Stimulated activated CD4-positive, alpha-beta T cell treated with anti-CD3 and anti-CD28 coated beads, Interleukin-2, amount 100 ng/mL, for 48 hours (primary cell): ENCODE measurements at regions not wholly inside any gene's neighbourhood (a gene's known extent, or its start where the extent isn't known, plus 50 kb on each side); places are given as distances from the start of the nearest gene placed in this dataset.
"Not testable (repeated sequence)": the region's sequence is repeated elsewhere in the genome, so short reads cannot be mapped to it uniquely, and the experiment has no call there.

Experiments
- DNase-seq, 2 donors: peaks; one replicate each; pipeline ENCODE4 v3.0.0-alpha.2; 2020

DNA sequence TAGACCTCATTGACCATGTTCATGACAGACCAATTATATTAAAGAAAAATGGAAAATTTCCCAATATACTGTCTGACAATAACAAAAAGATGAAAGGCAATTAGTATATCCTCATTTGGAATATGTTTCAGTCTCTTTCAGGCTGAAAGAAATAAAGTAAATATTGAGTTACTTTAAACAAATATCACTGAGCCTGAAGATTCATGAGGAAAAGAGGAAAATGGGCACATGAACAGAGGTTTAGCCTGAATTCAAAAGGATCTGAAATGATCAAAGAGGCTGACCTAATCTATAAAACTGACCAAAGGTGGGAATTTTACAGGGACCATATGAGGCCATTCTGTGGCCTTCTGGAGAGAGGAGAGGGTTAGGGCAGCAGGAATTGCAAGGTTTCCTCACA, 771.5 kb upstream of the CDH18 start:
- not testable (repeated sequence) for DNase-seq

DNA sequence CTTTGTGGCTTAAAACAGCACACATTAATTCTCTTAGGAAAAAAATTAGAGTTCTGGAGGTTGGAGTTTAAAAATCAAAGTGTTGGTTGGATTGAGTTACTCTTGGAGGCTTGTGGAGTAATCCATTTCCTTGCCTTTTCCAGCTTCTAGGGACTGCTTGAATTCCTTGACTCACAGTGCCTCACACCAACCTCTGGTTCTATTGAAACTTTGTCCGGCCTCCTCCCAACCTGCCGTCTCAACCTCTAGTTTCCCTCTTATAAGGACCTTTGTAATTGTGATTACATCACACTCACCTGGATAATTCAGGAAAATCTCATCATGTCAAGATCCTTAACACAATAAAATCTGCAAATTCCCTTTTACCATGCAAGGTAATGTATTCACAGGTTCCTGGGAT, 764.2 kb upstream of the CDH18 start:
- DNase-seq, result not testable (repeated sequence)

DNA sequence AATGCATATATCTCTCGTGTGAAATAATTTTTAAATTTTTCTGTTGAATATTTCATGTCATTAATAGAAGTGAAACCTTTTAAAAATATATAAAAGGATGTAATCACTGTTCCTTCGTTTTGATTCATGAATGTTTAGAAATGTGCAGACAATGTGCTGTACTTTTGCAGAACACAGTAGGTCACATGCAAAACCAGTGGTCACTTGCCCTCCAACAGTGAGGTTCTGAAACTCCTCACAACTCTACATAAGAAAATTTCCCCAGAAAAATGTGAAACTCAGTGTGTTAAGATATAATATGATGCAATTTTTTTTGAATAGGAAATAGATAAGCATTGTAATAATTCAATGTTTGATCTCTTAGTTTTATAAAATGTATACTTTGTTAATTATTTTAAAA, 747.7 kb upstream of the CDH18 start:
- not testable (repeated sequence) for DNase-seq

DNA sequence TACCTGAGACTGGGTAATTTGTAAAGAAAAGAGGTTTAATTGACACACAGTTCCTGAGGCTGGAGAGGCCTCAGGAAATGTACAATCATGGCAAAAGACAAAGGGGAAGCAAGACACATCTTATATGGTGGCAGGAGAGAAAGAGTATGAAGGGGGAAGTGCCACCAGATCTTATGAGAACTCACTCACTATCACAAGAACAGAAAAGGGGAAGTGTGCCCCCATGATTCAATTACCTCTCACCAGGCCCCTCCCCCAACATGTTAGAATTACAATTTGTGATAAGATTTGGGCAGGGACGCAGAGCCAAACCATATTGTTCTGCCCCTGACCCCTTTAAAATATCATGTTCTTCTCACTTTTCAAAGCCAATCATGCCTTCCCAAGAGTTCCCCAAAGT, 744.2 kb upstream of the CDH18 start:
- DNase-seq, result not testable (repeated sequence)

DNA sequence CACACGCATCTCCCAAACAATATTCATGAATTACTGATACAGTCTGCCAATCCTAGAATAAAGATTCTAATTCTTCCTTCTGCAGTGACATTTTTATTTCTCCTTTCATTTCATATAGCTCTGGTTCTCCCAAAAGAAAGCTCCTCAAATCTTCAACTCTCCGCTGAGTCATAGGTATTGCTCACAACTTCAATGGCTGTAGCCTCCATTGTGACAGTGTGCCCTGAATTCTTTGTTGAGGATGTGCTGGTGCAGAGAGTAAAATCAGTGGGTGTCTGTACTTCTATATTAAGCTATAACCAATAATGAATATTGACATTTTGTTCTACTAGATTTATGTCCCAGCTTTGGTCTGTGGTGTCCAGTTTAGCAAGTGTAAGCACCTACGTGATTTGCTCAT, 733.3 kb upstream of the CDH18 start:
- DNase-seq, result not testable (repeated sequence)

DNA sequence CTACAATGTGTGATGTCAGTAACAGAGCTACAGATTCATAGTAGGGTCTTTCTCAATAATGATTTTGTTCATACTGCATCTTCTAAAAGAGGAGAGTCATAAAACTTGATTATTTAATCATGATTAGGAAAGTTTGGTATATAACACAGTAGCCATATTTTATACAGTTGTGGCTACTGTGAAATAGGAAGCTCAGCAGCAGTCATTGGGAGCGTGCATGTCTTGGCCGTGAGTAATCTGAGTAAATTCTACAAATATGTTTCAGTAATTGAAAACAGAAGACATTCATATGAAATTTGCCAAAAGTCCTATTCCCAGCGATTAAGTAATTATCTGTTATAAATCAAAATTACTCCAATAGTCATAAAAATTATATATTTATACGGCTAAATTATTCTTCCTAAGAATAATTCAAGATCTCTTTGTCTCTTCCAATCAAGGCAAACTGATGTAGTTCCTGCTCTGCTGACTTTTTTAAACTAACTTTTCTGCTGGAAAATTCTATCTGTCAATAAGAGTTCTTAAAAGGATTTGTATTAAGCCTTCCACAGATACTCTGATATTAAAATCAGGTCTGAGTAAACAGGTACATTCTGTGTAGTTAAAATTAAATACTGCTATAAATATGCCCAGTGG, 723.6 kb upstream of the CDH18 start:
- DNase-seq, result not testable (repeated sequence)

DNA sequence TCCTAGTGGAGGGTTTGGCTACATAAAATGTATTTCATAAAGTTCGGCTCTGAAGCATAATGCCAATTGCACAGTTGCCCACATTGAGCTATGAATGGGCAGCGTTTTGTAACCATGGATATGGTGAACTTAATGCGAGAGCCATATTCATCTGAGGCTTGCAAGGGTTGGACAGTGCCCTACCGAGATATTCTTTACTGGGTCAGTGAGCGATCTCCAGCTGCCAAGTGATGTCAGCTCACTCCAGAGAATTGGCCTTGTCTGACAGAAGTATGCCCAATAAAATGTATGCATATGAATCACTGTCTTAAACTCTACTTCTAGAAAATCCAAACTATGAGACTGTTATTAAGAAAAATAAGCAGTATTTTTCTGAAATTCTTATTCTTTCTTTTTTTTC, 719.6 kb upstream of the CDH18 start:
- DNase-seq, result not testable (repeated sequence)

DNA sequence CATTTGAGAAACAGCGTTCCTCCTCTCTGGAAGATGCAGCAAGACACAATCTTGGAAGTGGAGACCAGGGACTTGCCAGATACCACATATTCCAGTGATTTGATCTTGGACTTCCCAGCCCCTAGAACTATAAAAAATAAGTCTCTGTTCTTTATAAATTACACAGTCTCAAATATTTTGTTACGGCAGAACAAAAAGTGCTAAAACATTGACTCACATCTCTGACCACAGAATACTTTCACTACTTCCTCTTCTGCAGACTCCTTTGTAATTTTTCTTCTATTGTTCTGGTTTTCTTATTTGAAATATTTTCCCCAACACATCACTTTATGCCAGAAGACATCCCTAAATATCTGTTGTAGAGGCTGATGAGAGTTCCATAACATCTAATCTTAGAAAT, 706.1 kb upstream of the CDH18 start:
- DNase-seq, result no peak

DNA sequence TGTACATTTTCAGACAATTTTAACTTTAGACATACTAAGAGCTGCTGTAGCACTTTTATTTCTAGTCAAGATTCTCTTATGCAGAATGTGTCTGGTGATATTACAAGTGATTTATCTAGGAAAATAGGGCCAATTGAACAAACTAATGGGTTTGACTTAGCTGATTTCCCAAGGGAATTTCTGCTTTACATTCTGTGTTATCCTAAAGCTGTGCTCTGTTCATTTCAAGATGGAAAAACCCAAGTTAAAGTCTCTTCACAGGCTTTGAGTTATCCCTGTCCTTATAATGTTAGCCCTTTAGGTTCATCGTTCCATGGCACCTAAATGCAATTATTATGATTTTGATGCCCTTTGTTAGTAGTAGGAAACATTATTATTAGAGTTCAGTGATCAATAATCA, 704.9 kb upstream of the CDH18 start:
- no peak for DNase-seq

DNA sequence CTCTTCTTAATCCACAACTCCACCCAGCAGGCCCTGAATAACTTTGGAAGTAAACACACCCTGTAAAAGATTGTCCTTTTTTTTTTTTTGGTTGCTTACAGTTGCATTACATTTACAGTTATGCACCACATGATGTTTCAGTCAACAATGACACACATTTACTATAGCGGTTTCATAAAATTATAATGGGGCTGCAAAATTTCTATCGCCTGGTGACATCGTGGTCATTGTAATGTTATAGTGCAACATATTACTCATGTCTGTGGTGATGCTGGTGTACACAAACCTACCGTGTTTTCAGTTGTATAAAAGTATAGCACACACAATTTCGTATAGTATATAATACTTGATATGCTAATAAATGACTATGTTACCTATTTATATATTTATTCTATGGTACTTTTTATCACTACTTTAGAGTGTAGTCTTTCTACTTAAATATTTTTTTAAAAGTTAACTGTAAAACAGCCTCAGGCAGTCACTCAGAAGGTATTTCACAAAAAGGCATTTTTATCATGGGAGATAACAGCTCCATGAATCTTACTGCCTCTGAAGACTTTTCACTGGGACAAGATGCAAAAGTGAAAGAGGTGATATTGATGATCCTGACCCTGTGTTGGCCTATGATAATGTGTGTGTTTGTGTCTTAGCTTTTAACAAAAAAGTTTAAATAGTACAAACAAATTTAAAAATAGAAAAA, 695.4 kb upstream of the CDH18 start:
- DNase-seq, result no peak

DNA sequence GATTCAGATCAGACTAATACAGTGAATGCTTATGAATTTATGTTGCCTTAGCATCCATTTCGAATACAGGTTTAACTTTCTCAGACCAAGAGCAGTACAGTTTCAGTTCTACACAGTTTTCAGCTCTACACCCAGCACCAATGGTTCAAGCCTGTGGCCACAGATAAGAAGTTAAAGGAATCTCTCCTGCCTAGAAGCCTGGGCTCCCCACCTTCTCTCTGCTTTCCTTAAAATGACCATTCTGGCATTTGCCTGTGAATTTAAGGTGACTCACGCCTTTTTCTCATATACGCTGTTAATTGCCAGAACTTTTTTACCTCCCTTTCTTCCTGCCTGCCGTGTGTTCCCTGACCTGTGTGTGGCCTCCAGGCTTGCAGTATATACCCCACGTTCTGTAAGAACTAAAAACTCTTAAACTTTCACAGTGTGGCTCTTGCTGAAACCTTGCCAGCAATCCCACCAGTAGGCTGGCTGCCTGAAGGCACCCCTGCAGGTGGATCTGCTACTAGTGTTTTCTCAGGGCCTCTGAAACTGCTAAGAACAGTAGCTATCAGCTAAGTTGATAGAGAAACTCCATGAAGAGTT, 692.8 kb upstream of the CDH18 start:
- DNase-seq, result no peak

DNA sequence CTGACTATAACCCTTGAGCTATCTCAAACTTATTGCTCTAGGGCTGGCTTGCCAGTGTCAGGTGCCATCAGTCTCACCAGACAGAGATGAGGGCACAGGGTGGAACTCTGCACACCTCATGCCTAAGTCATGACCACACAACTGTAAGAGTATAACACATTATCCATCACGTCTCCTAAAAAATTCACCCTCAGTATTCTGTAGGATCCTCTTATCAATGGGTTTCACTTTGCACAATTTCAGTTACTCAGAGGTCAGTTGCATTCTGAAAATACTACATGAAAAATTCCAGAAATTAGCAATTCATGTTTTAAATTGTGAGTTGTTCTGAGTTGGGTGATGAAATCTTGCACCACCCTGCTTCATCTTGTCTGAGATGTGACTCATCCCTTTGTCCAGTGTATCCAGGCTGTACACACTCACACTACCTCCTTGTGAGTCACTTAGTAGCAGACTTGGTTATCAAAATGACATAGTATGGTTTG, 690.9 kb upstream of the CDH18 start:
- DNase-seq, result no peak

DNA sequence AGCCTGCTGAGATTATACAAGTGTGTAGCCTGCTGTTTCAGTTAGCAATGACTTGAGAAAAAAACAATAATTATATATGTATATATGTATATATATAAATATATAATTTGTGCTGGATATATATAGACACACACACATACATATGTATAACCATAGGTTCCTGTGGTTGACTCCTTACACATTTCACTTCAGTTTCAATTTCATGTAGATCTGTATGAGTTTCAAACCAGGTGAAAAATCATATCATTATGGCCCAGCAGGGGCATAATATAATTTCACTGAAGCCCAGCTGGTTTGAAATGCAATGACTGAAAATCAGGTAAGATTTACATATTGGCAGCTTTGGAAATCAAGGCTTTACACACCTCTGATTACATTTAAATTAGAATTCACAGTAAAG, 690.4 kb upstream of the CDH18 start:
- DNase-seq, result no peak

DNA sequence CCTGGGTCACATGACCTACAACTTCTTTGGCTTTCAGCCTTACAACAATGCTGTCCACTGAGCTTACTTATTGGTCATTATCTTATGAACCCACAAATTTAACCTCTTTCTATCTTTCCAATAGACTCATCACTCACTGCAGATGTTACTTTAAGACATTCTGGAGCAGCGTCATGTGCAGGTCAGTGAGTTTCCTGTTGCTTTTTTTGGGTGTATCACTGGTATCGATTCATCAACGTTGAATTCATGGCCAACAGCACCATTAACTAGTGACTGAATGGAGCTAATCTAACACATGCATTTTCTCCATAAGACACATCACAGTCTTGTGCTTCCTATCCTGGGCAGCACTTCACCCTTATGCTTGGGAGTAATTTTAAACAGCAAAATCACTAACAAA, 672.6 kb upstream of the CDH18 start:
- DNase-seq, result no peak

DNA sequence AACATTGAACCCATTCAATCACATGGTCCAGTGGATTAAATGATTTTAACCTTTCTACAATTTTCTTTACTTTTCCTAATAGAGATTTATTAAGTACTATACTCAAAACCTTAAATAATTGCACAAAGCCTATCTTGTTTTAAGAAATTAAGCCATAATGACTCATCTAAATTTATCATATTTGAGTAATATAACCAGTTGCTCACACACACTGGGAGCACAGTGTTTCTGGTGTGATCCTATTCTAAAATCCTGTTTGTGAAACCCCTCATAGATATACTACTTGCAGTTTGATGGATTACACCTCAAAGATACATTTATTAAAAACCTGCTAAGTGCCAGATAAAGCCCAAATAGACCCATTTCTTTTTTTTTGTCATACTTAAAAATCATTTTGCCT, 668.3 kb upstream of the CDH18 start:
- DNase-seq, result no peak

DNA sequence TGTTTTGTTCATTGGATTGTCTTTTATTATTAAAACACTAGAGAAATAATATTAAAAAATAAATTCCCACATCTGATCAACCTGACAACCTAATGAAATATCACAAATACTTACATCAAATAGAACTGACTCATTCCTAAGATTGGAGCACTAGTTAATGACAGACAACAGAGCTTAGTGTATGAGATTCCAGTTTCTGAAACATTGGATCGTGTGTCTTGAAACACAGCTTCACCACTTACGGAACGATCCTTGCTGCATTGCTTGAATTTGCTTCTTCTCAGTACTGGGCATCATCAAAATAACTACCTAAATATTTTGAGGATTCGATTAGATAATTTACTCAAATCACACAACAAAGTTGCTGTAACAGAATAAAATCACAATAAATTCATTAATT, 667.2 kb upstream of the CDH18 start:
- DNase-seq, result no peak

DNA sequence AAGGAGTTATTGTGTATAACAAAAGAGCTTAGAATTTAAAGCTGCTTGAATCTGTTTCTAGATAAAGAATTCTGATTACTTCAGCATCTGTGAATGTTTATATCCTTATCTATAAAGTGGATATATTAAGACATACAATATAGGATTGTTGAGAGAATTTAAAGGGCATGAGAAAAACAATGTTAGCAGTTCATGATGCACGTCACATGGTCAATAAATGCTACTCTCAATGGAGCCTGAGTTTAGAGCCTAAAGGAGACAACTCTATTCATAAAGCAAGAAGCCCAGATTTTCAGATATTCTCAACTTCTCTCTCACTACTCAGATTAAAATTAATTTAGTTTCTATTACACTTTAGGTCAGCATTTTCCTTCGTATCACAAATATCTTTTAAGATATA, 666.7 kb upstream of the CDH18 start:
- DNase-seq, result no peak

DNA sequence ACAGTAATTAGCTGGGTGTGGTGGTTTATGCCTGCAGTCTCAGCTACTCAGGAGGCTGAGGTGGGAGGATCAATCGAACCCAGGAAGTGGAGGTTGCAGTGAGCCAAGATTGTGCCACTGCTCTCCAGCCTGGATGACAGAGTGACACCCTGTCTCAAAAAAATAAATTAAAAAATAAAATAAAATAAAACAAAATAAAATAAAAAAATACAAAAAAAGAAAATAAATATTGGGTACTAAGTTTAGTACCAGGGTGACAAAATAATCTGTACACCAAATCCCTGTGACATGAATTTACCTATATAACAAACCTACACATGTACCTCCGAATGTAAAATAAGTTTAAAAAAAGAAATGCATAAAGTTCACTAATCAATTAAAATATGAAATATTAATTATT, 666.0 kb upstream of the CDH18 start:
- DNase-seq, result no peak

DNA sequence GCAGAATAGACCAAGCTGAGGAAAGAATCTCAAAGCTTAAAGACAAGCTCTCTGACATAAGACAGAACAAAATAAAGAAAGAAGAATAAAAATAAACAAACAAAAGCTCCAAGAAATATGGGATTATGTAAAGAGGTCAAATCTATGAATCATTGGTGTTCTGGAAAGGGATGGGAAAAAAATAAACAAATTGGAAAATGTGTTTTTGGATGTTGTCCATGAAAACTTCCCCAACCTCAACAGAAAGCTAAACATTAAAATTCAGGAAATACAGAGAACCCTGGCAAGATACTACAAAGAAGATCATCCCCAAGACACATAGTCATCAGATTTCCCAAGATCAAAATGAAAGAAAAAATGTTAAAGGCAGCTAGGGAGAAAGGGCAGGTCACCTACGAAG, 662.0 kb upstream of the CDH18 start:
- DNase-seq, result no peak

DNA sequence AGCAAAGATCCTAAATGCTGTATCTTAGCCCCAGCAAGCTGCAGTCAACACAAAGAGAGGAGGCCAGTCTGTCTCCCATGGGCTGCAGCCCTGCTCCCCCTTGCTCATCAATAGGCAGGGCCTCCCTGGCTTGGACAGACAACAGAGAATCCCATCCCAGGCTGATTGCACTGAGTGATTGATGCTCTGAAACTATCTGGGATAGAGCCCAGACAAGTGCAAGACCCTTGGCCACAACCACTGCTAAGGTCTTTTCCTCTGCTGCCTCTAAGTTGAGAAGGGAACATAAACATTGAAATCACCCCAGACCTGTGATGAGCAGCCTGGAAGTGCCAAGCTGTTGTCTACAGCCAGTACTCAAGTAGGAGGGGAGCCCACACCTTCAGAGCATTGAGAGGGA, 661.0 kb upstream of the CDH18 start:
- no peak for DNase-seq

DNA sequence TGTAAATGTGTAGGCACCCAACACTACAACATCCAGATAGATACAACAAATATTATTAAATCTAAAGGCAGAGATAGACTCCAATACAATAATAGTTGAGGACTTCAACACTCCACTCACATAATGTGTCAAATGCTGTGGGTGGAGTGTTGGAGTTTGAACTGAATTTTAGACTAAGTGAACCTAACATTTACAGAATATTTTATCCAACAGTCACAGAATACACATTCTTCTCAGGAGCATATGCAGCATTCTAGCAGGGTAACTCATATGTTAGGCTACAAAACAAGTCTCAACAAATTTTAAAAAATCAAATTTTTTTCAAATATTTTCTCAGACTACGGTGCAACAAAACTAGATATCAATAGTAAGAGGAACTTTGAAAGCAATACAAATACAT, 648.7 kb upstream of the CDH18 start:
- DNase-seq, result no peak

DNA sequence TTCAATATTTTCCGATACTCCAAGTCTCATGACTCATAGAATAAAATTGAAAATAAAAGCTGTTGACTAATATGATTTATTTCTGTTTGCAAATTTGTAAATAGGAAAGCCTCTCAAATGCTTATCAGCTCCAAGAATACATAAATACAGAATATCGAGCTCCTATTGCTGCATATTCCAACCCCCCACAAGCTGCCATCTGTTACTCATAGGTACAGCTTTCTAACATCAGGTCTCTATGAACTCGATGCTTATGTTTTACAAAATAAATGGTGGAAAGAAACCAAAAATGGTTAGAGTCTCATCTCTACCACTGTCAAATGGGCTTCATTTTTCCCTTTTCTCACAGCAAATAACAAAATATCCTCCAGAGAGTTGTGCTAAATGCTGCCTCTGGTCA, 631.6 kb upstream of the CDH18 start:
- no peak for DNase-seq

DNA sequence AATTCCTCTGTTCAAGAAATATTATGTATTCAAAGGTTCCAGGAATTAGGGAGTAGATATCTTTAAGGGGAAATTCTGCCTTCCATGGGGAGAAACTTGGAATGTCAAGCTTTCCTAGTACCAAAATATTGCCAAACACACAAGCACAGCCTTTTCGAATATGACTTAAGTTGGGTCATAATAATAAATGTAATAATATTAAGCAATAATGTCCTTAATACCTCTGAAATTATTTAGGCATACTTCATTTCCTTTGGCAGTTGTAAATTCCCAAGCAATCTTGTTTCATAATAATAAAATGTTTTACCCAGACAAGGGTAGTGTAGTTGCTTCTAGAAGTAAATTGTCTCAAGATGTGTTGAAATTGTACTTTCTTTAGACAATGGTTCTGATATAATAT, 630.3 kb upstream of the CDH18 start:
- no peak for DNase-seq

DNA sequence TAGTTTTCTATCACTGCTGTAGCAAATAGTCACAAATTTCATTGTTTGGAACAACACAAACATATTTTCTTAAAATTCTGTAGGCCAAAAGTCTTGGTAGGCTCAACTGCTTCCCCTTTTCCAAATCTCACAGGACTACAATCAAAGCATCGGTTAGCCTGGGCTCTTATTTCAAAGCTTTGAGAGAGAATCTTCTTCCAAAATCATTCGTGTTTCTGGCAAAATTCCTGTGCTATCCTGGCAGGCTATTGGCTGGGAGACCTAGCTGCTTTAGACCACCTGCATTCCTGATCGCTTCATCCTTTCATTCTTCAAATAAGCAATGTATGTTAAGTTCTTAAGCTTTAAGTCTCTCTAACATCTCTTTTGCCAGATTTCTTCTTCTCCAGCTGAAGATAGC, 629.8 kb upstream of the CDH18 start:
- DNase-seq, result no peak
